ENCODE measurements at regions not wholly inside any gene's neighbourhood (a gene's known extent, or its start where the extent isn't known, plus 50 kb on each side); places are given as distances from the start of the nearest gene placed in this dataset.

- Histone ChIP-seq H3K27ac (ENCODE audit: insufficient read depth, low read length) (no peak overlapping the region), H3K4me1 (ENCODE audit: control insufficient read depth, extremely low read depth, insufficient read depth, low read length) (no peaks in the 10 kb centered on the region)
- TF ChIP-seq EZH2 (IDR thresholded peaks at IDR 0.05; ENCODE audit: low read length, missing control alignments) (no peak), CTCF (conservative IDR thresholded peaks at IDR 0.05 in 1 of 2, IDR thresholded peaks at IDR 0.05 in 1 of 2; ENCODE audit: low read depth in 1 of 2, low read length in 2 of 2) (no peak)
These were observed 617.1 kb downstream of the NTRK3 start for GRCh38 chr15:87639305-87640011.

GRCh38 chr15:87638554-87639083, 617.9 kb downstream of the NTRK3 start:
- DNase-seq (ENCODE audit: low read depth in 2 of 2): no peak
- Histone ChIP-seq H3K9ac (ENCODE audit: insufficient read depth, low read length) (no peak overlapping the region), H3K36me3 (ENCODE audit: control insufficient read depth, insufficient read depth, low read length) (no peaks in the 10 kb centered on the region), H3K27me3 (ENCODE audit: control insufficient read depth, insufficient read depth, low read length) (no peaks in the 10 kb centered on the region), H3K4me2 (ENCODE audit: extremely low read depth, insufficient read depth, low read length) (no peak overlapping the region), H2AFZ (ENCODE audit: low read length) (no peak overlapping the region), H3K79me2 (ENCODE audit: control insufficient read depth, insufficient read depth, low read length) (no peaks in the 10 kb centered on the region), H3K9me3 (ENCODE audit: control insufficient read depth, insufficient read depth, low read depth, low read length) (no peaks in the 10 kb centered on the region), H4K20me1 (ENCODE audit: control insufficient read depth, extremely low read depth, insufficient read depth, low read length) (no peaks in the 10 kb centered on the region), H3K4me1 (ENCODE audit: control insufficient read depth, extremely low read depth, insufficient read depth, low read length) (no peaks in the 10 kb centered on the region), H3K4me3 (replicated peaks in 1 of 4; ENCODE audit: control extremely low read depth in 1 of 4, insufficient read depth in 1 of 4, low read depth in 3 of 4, low read length in 4 of 4) (no peak overlapping the region), H3K27ac (ENCODE audit: insufficient read depth, low read length) (no peak overlapping the region)
- TF ChIP-seq EZH2 (IDR thresholded peaks at IDR 0.05; ENCODE audit: low read length, missing control alignments) (no peak), CTCF (conservative IDR thresholded peaks at IDR 0.05 in 1 of 2, IDR thresholded peaks at IDR 0.05 in 1 of 2; ENCODE audit: low read depth in 1 of 2, low read length in 2 of 2) (no peak)

More at GRCh38 chr15:87639305-87640011, 617.1 kb downstream of the NTRK3 start:
- no peaks in the 10 kb centered on the region for H3K79me2 ChIP-seq (ENCODE audit: control insufficient read depth, insufficient read depth, low read length)
- H4K20me1 ChIP-seq (ENCODE audit: control insufficient read depth, extremely low read depth, insufficient read depth, low read length): no peaks in the 10 kb centered on the region
- H3K4me3 ChIP-seq (replicated peaks in 1 of 4; ENCODE audit: control extremely low read depth in 1 of 4, insufficient read depth in 1 of 4, low read depth in 3 of 4, low read length in 4 of 4): no peak overlapping the region
- H3K36me3 ChIP-seq (ENCODE audit: control insufficient read depth, insufficient read depth, low read length): no peaks in the 10 kb centered on the region
- DNase-seq (ENCODE audit: low read depth in 2 of 2): peak in 1 of 2 donors; percentile 39
- H2AFZ ChIP-seq (ENCODE audit: low read length): no peak overlapping the region
- no peak overlapping the region for H3K4me2 ChIP-seq (ENCODE audit: extremely low read depth, insufficient read depth, low read length)
- no peak overlapping the region for H3K9ac ChIP-seq (ENCODE audit: insufficient read depth, low read length)
- H3K27me3 ChIP-seq (ENCODE audit: control insufficient read depth, insufficient read depth, low read length): no peaks in the 10 kb centered on the region
- H3K9me3 ChIP-seq (ENCODE audit: control insufficient read depth, insufficient read depth, low read depth, low read length): no peaks in the 10 kb centered on the region

- H3K9me3 ChIP-seq (ENCODE audit: control insufficient read depth, insufficient read depth, low read depth, low read length): no peaks in the 10 kb centered on the region
- H3K9ac ChIP-seq (ENCODE audit: insufficient read depth, low read length): no peak overlapping the region
- no peak overlapping the region for H3K27ac ChIP-seq (ENCODE audit: insufficient read depth, low read length)
- no peak overlapping the region for H3K4me3 ChIP-seq (replicated peaks in 1 of 4; ENCODE audit: control extremely low read depth in 1 of 4, insufficient read depth in 1 of 4, low read depth in 3 of 4, low read length in 4 of 4)
- TF ChIP-seq CTCF (conservative IDR thresholded peaks at IDR 0.05 in 1 of 2, IDR thresholded peaks at IDR 0.05 in 1 of 2; ENCODE audit: low read depth in 1 of 2, low read length in 2 of 2) (no peak), EZH2 (IDR thresholded peaks at IDR 0.05; ENCODE audit: low read length, missing control alignments) (no peak)
- H4K20me1 ChIP-seq (ENCODE audit: control insufficient read depth, extremely low read depth, insufficient read depth, low read length): no peaks in the 10 kb centered on the region
- no peaks in the 10 kb centered on the region for H3K4me1 ChIP-seq (ENCODE audit: control insufficient read depth, extremely low read depth, insufficient read depth, low read length)
- H3K27me3 ChIP-seq (ENCODE audit: control insufficient read depth, insufficient read depth, low read length): no peaks in the 10 kb centered on the region
- DNase-seq (ENCODE audit: low read depth in 2 of 2): no peak
- no peak overlapping the region for H2AFZ ChIP-seq (ENCODE audit: low read length)
- no peaks in the 10 kb centered on the region for H3K36me3 ChIP-seq (ENCODE audit: control insufficient read depth, insufficient read depth, low read length)
- no peak overlapping the region for H3K4me2 ChIP-seq (ENCODE audit: extremely low read depth, insufficient read depth, low read length)
- H3K79me2 ChIP-seq (ENCODE audit: control insufficient read depth, insufficient read depth, low read length): no peaks in the 10 kb centered on the region
These were observed 622.2 kb downstream of the NTRK3 start for GRCh38 chr15:87634361-87634760.
